ENCODE measurements at regions not wholly inside any gene's neighbourhood (a gene's known extent, or its start where the extent isn't known, plus 50 kb on each side); places are given as distances from the start of the nearest gene placed in this dataset.

- H2BK120ac ChIP-seq (replicated peaks; ENCODE audit: low read depth, low read length): no peak overlapping the region
- H4K8ac ChIP-seq (ENCODE audit: extremely low read depth, insufficient read depth, low read length): no peak overlapping the region
- H3K79me1 ChIP-seq (ENCODE audit: low read depth, low read length): no peaks in the 10 kb centered on the region; the same call in 1 of the 2 replicates
- H3K18ac ChIP-seq (ENCODE audit: extremely low read depth, low read length): no peak overlapping the region; the same call in 1 of the 2 replicates
- H3K14ac ChIP-seq (ENCODE audit: insufficient read length): no peak overlapping the region
- H4K20me1 ChIP-seq (replicated peaks in 1 of 2; ENCODE audit: control insufficient read depth in 1 of 2, insufficient read depth in 2 of 2, low read length in 2 of 2): no peaks in the 10 kb centered on the region
- no peak for DNase-seq (ENCODE audit: low read depth in 1 of 2, low spot score in 2 of 2)
- no peak overlapping the region for H3K4me3 ChIP-seq (ENCODE audit: extremely low read depth in 1 of 4, insufficient read depth in 2 of 4, low read depth in 3 of 4, low read length in 4 of 4)
- H2BK5ac ChIP-seq (ENCODE audit: low read depth, low read length): no peak overlapping the region
- no peak overlapping the region for H3K4ac ChIP-seq (replicated peaks; ENCODE audit: insufficient read length, low read depth, low read length)
- 85% methylated on average over 1 of the region's 1 CpG; no CpG with 5 or more reads in 1 of the 2 experiments for WGBS, 2 experiments (ENCODE audit: extremely low coverage in 1 of 2, insufficient coverage in 1 of 2, insufficient read length in 1 of 2, insufficient replicate concordance in 2 of 2, low coverage in 1 of 2, low lambda C conversion rate in 2 of 2, missing lambda C conversion rate in 1 of 2)
- H3K23ac ChIP-seq (ENCODE audit: insufficient read length): no peak overlapping the region
- H3K79me2 ChIP-seq (ENCODE audit: control insufficient read depth in 1 of 2, insufficient read depth in 2 of 2, low read length in 2 of 2): no peaks in the 10 kb centered on the region
- ChIA-PET CTCF (ENCODE audit: partially characterized antibody) (interaction anchor here (0.6 to 1.2 kb wide), 3 partner anchors 44 to 544 kb away, joined by 3 to 5 read pairs (median 3); no protein-coding TSS in a partner anchor), POLR2A (ENCODE audit: partially characterized antibody) (interaction anchor here (0.6 kb wide), 1 partner anchor 1330 kb away, joined by 3 read pairs; no protein-coding TSS in a partner anchor)
- no peak overlapping the region for H3K9ac ChIP-seq (replicated peaks in 1 of 4; ENCODE audit: extremely low read depth in 1 of 4, low read depth in 3 of 4, low read length in 3 of 4)
- peak; percentile 55 for FAIRE-seq
- H2BK20ac ChIP-seq (ENCODE audit: low read length): no peak overlapping the region
- no peak overlapping the region for H2AFZ ChIP-seq (ENCODE audit: low read length)
- H3K4me2 ChIP-seq (ENCODE audit: insufficient read depth in 1 of 2, low read depth in 2 of 2, low read length in 2 of 2): no peak overlapping the region
- H3K27me3 ChIP-seq (replicated peaks in 1 of 4; ENCODE audit: control insufficient read depth in 3 of 4, extremely low read depth in 1 of 4, insufficient read depth in 3 of 4, low read length in 3 of 4): no peaks in the 10 kb centered on the region; a peak in 1 of 7 replicates
- no peak overlapping the region for H4K5ac ChIP-seq (ENCODE audit: insufficient read length, low read depth, low read length)
- no peak overlapping the region for H3K56ac ChIP-seq (replicated peaks; ENCODE audit: insufficient read length, low read depth, low read length)
- H2BK15ac ChIP-seq (ENCODE audit: low read length): no peak overlapping the region
- TF ChIP-seq E2F6 (IDR thresholded peaks at IDR 0.05): no peak
- TF ChIP-seq USF2 (IDR thresholded peaks at IDR 0.05; ENCODE audit: low read length): no peak
- TF ChIP-seq TAF7 (optimal IDR thresholded peaks at IDR 0.05; ENCODE audit: borderline replicate concordance, low read depth, low read length): no peak
- H4K91ac ChIP-seq (replicated peaks; ENCODE audit: insufficient read length, low read length): no peak overlapping the region
- H2AK5ac ChIP-seq (ENCODE audit: low read depth, low read length): no peak overlapping the region
- H2BK12ac ChIP-seq (ENCODE audit: low read depth, low read length): no peak overlapping the region
- H3K36me3 ChIP-seq (ENCODE audit: control insufficient read depth in 2 of 4, insufficient read depth in 4 of 4, low read length in 3 of 4): no peaks in the 10 kb centered on the region
- H3K27ac ChIP-seq (ENCODE audit: low read depth, low read length): no peak overlapping the region
- no peaks in the 10 kb centered on the region for H3K23me2 ChIP-seq (ENCODE audit: low read depth, low read length)
- no peaks in the 10 kb centered on the region for H3K9me3 ChIP-seq (ENCODE audit: insufficient read depth in 2 of 2, low read depth in 1 of 2, low read length in 1 of 2)
- peaks cover 0 to 11% (median 5%) of the 10 kb centered on the region in 4 experiments; a peak in 6 of 7 replicates for H3K4me1 ChIP-seq (replicated peaks in 1 of 4; ENCODE audit: control insufficient read depth in 3 of 4, insufficient read depth in 4 of 4, low read length in 3 of 4)
These were observed 455.3 kb downstream of the STK39 start for GRCh38 chr2:167792126-167792525.
